H1 (cell line): ENCODE measurements at regions not wholly inside any gene's neighbourhood (a gene's known extent, or its start where the extent isn't known, plus 50 kb on each side); places are given as distances from the start of the nearest gene placed in this dataset.

Experiments used
- CTCF ChIA-PET: fragments of 300-600 bp; sonication (Branson Sonifier 250); formaldehyde crosslinking; loops from one replicate; lab custom pipeline; 2021; ENCODE audit not compliant: partially characterized antibody; lab: Charles Lee
- POLR2A ChIA-PET: fragments of 300-600 bp; sonication (Branson Sonifier 250); formaldehyde crosslinking; loops from one replicate; lab custom pipeline; 2021; ENCODE audit warnings: inconsistent platforms; ENCODE audit not compliant: partially characterized antibody; lab: Charles Lee
- DNase-seq, 2 experiments: peaks; one replicate each; pipeline versions ENCODE4 v3.0.0 to v3.0.0-alpha.2; 2010 to 2022; ENCODE audit warnings: low spot score in 2 of 2, low read depth in 1 of 2, mixed read lengths in 1 of 2
- FAIRE-seq: peaks from 2 replicates; lab custom pipeline; 2011; peaks lifted over from hg19 to GRCh38; lab: Jason Lieb, UNC
- H2AFZ ChIP-seq: 2 replicates; pipeline ENCODE4 v1.8.1; 2012; ENCODE audit warnings: low read length, inconsistent platforms
- H2AK5ac ChIP-seq: 2 replicates; pipeline ENCODE4 v1.6.1; 2013; ENCODE audit warnings: low read depth, low read length
- H2BK120ac ChIP-seq: replicated peaks from 2 replicates; pipeline ENCODE3; 2013; ENCODE audit warnings: low read depth, low read length, inconsistent platforms
- H2BK12ac ChIP-seq: 2 replicates; pipeline ENCODE4 v1.6.1; 2013; ENCODE audit warnings: low read depth, low read length
- H2BK15ac ChIP-seq: 2 replicates; pipeline ENCODE4 v1.6.1; 2013; ENCODE audit warnings: low read length
- H2BK20ac ChIP-seq: 2 replicates; pipeline ENCODE4 v1.6.1; 2013; ENCODE audit warnings: low read length
- H2BK5ac ChIP-seq: 2 replicates; pipeline ENCODE4 v1.6.1; 2013; ENCODE audit warnings: low read depth, low read length
- H3K14ac ChIP-seq: 2 replicates; pipeline ENCODE4 v1.6.1; 2013; ENCODE audit warnings: inconsistent platforms; ENCODE audit not compliant: insufficient read length
- H3K18ac ChIP-seq: 2 replicates; pipeline ENCODE4 v1.6.1; 2013; ENCODE audit warnings: low read length; ENCODE audit errors: extremely low read depth
- H3K23ac ChIP-seq: 2 replicates; pipeline ENCODE4 v1.6.1; 2013; ENCODE audit warnings: inconsistent platforms; ENCODE audit not compliant: insufficient read length
- H3K23me2 ChIP-seq: 2 replicates; pipeline ENCODE4 v1.6.1; 2013; ENCODE audit warnings: low read depth, low read length
- H3K27ac ChIP-seq: 2 replicates; pipeline ENCODE4 v1.6.1; 2011; ENCODE audit warnings: low read depth, low read length, inconsistent platforms
- H3K27me3 ChIP-seq, 4 experiments: replicated peaks in 1 of 4; 1 replicate in 1 of 4; 2 replicates in 3 of 4; pipeline versions ENCODE4 v1.6.1 to v1.8.1; 2011 to 2013; ENCODE audit warnings: low read length in 3 of 4, mild to moderate bottlenecking in 3 of 4, inconsistent platforms in 2 of 4, mixed read lengths in 2 of 4, moderate library complexity in 1 of 4; ENCODE audit not compliant: control insufficient read depth in 3 of 4, insufficient read depth in 3 of 4; ENCODE audit errors: extremely low read depth in 1 of 4
- H3K36me3 ChIP-seq, 4 experiments: 2 replicates each; pipeline versions ENCODE4 v1.6.1 to v1.8.1; 2011 to 2013; ENCODE audit warnings: mild to moderate bottlenecking in 4 of 4, low read length in 3 of 4, moderate library complexity in 2 of 4, control low read depth in 1 of 4, inconsistent platforms in 1 of 4; ENCODE audit not compliant: insufficient read depth in 4 of 4, control insufficient read depth in 2 of 4
- H3K4ac ChIP-seq: replicated peaks from 2 replicates; pipeline ENCODE3; 2013; ENCODE audit warnings: low read length, low read depth, mixed read lengths, inconsistent platforms; ENCODE audit not compliant: insufficient read length
- H3K4me1 ChIP-seq, 4 experiments: replicated peaks in 1 of 4; 1 replicate in 1 of 4; 2 replicates in 3 of 4; pipeline versions ENCODE4 v1.6.1 to v1.8.1; 2011 to 2013; ENCODE audit warnings: low read length in 3 of 4, inconsistent platforms in 2 of 4, mixed read lengths in 1 of 4; ENCODE audit not compliant: insufficient read depth in 4 of 4, control insufficient read depth in 3 of 4
- H3K4me2 ChIP-seq, 2 experiments: 2 replicates each; pipeline versions ENCODE4 v1.6.1 to v1.8.1; 2011 to 2013; ENCODE audit warnings: low read depth in 2 of 2, low read length in 2 of 2, control low read depth in 1 of 2, inconsistent platforms in 1 of 2, mild to moderate bottlenecking in 1 of 2; ENCODE audit not compliant: insufficient read depth in 1 of 2
- H3K4me3 ChIP-seq, 4 experiments: fragments of 200-600, 300-600 bp in 1 of 4; sonication (generic), shearing (Covaris generic), sonication (Bioruptor Twin) in 1 of 4; 2 replicates each; pipeline versions ENCODE4 v1.5.1 to v1.8.1; 2011 to 2016; ENCODE audit warnings: low read length in 4 of 4, low read depth in 3 of 4, control low read depth in 2 of 4, inconsistent platforms in 2 of 4, mild to moderate bottlenecking in 2 of 4, mixed read lengths in 1 of 4, moderate library complexity in 1 of 4; ENCODE audit not compliant: insufficient read depth in 2 of 4; ENCODE audit errors: extremely low read depth in 1 of 4
- H3K56ac ChIP-seq: replicated peaks from 2 replicates; pipeline ENCODE3; 2013; ENCODE audit warnings: low read depth, mild to moderate bottlenecking, mixed read lengths, low read length, inconsistent platforms; ENCODE audit not compliant: insufficient read length
- H3K79me1 ChIP-seq: 2 replicates; pipeline ENCODE4 v1.6.1; 2013; ENCODE audit warnings: low read depth, low read length, control low read depth
- H3K79me2 ChIP-seq, 2 experiments: 2 replicates each; pipeline versions ENCODE4 v1.6.1 to v1.8.1; 2012 to 2013; ENCODE audit warnings: low read length in 2 of 2, mild to moderate bottlenecking in 2 of 2, inconsistent platforms in 1 of 2; ENCODE audit not compliant: insufficient read depth in 2 of 2, control insufficient read depth in 1 of 2
- H3K9ac ChIP-seq, 4 experiments: replicated peaks in 1 of 4; 1 replicate in 1 of 4; 2 replicates in 3 of 4; pipeline versions ENCODE4 v1.6.1 to v1.8.1; 2011 to 2013; ENCODE audit warnings: low read depth in 3 of 4, low read length in 3 of 4, control low read depth in 2 of 4, mild to moderate bottlenecking in 2 of 4, moderate library complexity in 2 of 4, inconsistent platforms in 1 of 4; ENCODE audit errors: extremely low read depth in 1 of 4
- H3K9me3 ChIP-seq, 2 experiments: 2 replicates each; pipeline versions ENCODE4 v1.6.1 to v1.8.1; 2012 to 2013; ENCODE audit warnings: mild to moderate bottlenecking in 2 of 2, moderate library complexity in 2 of 2, control low read depth in 1 of 2, inconsistent platforms in 1 of 2, low read depth in 1 of 2, low read length in 1 of 2, mixed read lengths in 1 of 2; ENCODE audit not compliant: insufficient read depth in 2 of 2
- H4K20me1 ChIP-seq, 2 experiments: replicated peaks in 1 of 2; 2 replicates each; pipeline versions ENCODE3 to v1.8.1; 2011 to 2013; ENCODE audit warnings: inconsistent platforms in 2 of 2, low read length in 2 of 2, mild to moderate bottlenecking in 1 of 2; ENCODE audit not compliant: insufficient read depth in 2 of 2, control insufficient read depth in 1 of 2
- H4K5ac ChIP-seq: 2 replicates; pipeline ENCODE4 v1.6.1; 2013; ENCODE audit warnings: low read length, low read depth, mixed read lengths, inconsistent platforms; ENCODE audit not compliant: insufficient read length
- H4K8ac ChIP-seq: 2 replicates; pipeline ENCODE4 v1.8.0; 2013; ENCODE audit warnings: mild to moderate bottlenecking, moderate library complexity, low read length, inconsistent platforms; ENCODE audit not compliant: insufficient read depth; ENCODE audit errors: extremely low read depth
- H4K91ac ChIP-seq: replicated peaks from 2 replicates; pipeline ENCODE3; 2013; ENCODE audit warnings: low read length, mixed read lengths, inconsistent platforms; ENCODE audit not compliant: insufficient read length
- EP300 ChIP-seq, 2 experiments: IDR thresholded peaks; 1 replicate in 1 of 2; 2 replicates in 1 of 2; pipeline ENCODE4 v1.6.1; 2011 to 2012; ENCODE audit warnings: low read depth in 2 of 2, low read length in 2 of 2, mild to moderate bottlenecking in 2 of 2, borderline replicate concordance in 1 of 2, inconsistent platforms in 1 of 2, moderate library complexity in 1 of 2
- GTF2F1 ChIP-seq: IDR thresholded peaks from 2 replicates; pipeline ENCODE4 v1.6.1; 2012; ENCODE audit warnings: low read depth, low read length, improper control_type of control experiment, borderline replicate concordance
- KDM4A ChIP-seq: IDR thresholded peaks from one replicate; pipeline ENCODE4 v1.7.1; 2012; ENCODE audit warnings: low read depth, mild to moderate bottlenecking, moderate library complexity, low read length, inconsistent platforms; ENCODE audit not compliant: severe bottlenecking
- TAF7 ChIP-seq: optimal IDR thresholded peaks from 2 replicates; pipeline ENCODE3; 2011; ENCODE audit warnings: low read depth, mild to moderate bottlenecking, inconsistent platforms, low read length, moderate library complexity, borderline replicate concordance
- YY1 ChIP-seq: IDR thresholded peaks from 2 replicates; pipeline ENCODE4 v1.6.1; 2011; ENCODE audit warnings: low read depth, mild to moderate bottlenecking, low read length
- WGBS, 2 experiments: shearing (Covaris generic) in 1 of 2; methylation state at CpG; one replicate each; pipeline versions ENCODE4 v1.1.6 to v1.1.7; 2013 to 2015; ENCODE audit warnings: low lambda C conversion rate in 2 of 2, mixed read lengths in 2 of 2, inconsistent platforms in 1 of 2, low coverage in 1 of 2, missing lambda C conversion rate in 1 of 2; ENCODE audit not compliant: insufficient replicate concordance in 2 of 2, insufficient coverage in 1 of 2, insufficient read length in 1 of 2; ENCODE audit errors: extremely low coverage in 1 of 2, missing lambda C conversion rate in 1 of 2; 5-methylcytosine and 5-hydroxymethylcytosine counted together

DNA sequence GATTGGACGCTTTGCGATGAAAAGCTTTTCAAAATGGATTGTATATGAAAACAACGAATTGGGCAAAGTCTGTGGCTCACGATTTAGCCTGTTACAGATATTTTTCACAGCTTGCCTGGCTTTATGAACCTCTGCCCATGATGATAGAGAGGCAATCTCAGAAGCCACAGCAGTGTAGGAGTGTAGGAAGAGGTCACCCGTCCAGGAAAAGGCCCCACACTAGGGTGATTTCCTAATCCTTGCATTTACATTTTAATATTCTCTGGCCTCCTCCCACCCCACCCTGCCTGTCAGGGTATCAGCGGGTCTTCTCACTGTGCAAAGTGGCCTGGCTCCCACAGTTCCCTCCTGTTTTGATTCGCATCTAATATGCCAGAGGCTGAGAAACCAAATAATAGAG is 81.8 kb upstream of the FOXN3 start:
- no peak overlapping the region for H4K8ac ChIP-seq
- H3K9me3 ChIP-seq: no peaks in the 10 kb centered on the region
- no peak for FAIRE-seq
- H3K79me1 ChIP-seq: peaks cover 3% of the 10 kb centered on the region; the same call in 1 of the 2 replicates
- H2BK12ac ChIP-seq: no peak overlapping the region
- H3K4me2 ChIP-seq: no peak overlapping the region
- no peak overlapping the region for H3K18ac ChIP-seq
- no peaks in the 10 kb centered on the region for H3K23me2 ChIP-seq
- H2AFZ ChIP-seq: no peak overlapping the region
- DNase-seq: no peak
- no peaks in the 10 kb centered on the region for H3K27me3 ChIP-seq
- peaks cover 0 to 32% of the 10 kb centered on the region in 2 experiments; a peak in 2 of 4 replicates for H3K79me2 ChIP-seq
- no peak overlapping the region for H3K4ac ChIP-seq
- H3K14ac ChIP-seq: no peak overlapping the region
- CTCF ChIA-PET: no interaction called here
- no peak overlapping the region for H4K91ac ChIP-seq
- peaks cover 0 to 6% (median 0%) of the 10 kb centered on the region in 4 experiments; a peak in 2 of 8 replicates for H3K36me3 ChIP-seq
- H3K9ac ChIP-seq: no peak overlapping the region
- 86% methylated on average over 7 of the region's 7 CpGs; no CpG with 5 or more reads in 1 of the 2 experiments for WGBS, 2 experiments
- no peak overlapping the region for H2BK15ac ChIP-seq
- H2BK120ac ChIP-seq: no peak overlapping the region
- H4K20me1 ChIP-seq: peaks cover 0 to 1% of the 10 kb centered on the region in 2 experiments
- POLR2A ChIA-PET: interaction anchor here (0.8 to 1.2 kb wide), 2 partner anchors 8 to 36 kb away, joined by 3 to 4 read pairs; no protein-coding TSS in a partner anchor
- no peak overlapping the region for H2BK5ac ChIP-seq
- H2BK20ac ChIP-seq: no peak overlapping the region
- H2AK5ac ChIP-seq: no peak overlapping the region
- no peak overlapping the region for H3K56ac ChIP-seq
- no peak overlapping the region for H3K23ac ChIP-seq
- H3K27ac ChIP-seq: no peak overlapping the region
- H3K4me3 ChIP-seq: no peak overlapping the region
- peaks cover 0 to 9% (median 0%) of the 10 kb centered on the region in 4 experiments; a peak in 5 of 7 replicates for H3K4me1 ChIP-seq
- H4K5ac ChIP-seq: no peak overlapping the region
- no peak for TF ChIP-seq GTF2F1
- TF ChIP-seq EP300 (IDR thresholded peaks at IDR 0.05; ENCODE audit: borderline replicate concordance in 1 of 2, low read depth in 2 of 2, low read length in 2 of 2): no peak
- TF ChIP-seq KDM4A: no peak
- no peak for TF ChIP-seq TAF7
- no peak for TF ChIP-seq YY1
- TF ChIP-seq, all 59 proteins: peak for 0
